GM23338 (cell line): ENCODE measurements at regions not wholly inside any gene's neighbourhood (a gene's known extent, or its start where the extent isn't known, plus 50 kb on each side); places are given as distances from the start of the nearest gene placed in this dataset.
A peak's percentile ranks its signal among the peaks of the same experiment; 100 is the strongest.

Source experiments
- ATAC-seq: fragments of 200-7000 bp; cut with Tn5 transposase; 3 replicates; pipeline ENCODE4 v1.9.1; 2020
- DNase-seq: peaks from one replicate; pipeline ENCODE4 v3.0.0-alpha.2; 2015; ENCODE audit warnings: low spot score
- H2AFZ ChIP-seq: fragments of 200-600 bp; sonication (generic); 2 replicates; pipeline ENCODE4 v1.8.0; 2016; ENCODE audit warnings: antibody characterized with exemption, mild to moderate bottlenecking, moderate library complexity
- H3F3A ChIP-seq: fragments of 200-600 bp; sonication (generic); replicated peaks from 2 replicates; pipeline ENCODE4 v1.8.0; 2017; ENCODE audit warnings: antibody characterized with exemption, mixed run types, low read depth
- H3K27ac ChIP-seq: fragments of 200-600 bp; sonication (generic); 2 replicates; pipeline ENCODE4 v1.6.1; 2016; ENCODE audit warnings: low read depth
- H3K27me3 ChIP-seq: fragments of 200-600 bp; sonication (generic); 2 replicates; pipeline ENCODE4 v1.8.0; 2016; ENCODE audit warnings: mild to moderate bottlenecking, mixed run types, moderate library complexity; ENCODE audit not compliant: insufficient read depth
- H3K36me3 ChIP-seq: fragments of 200-600 bp; sonication (generic); 2 replicates; pipeline ENCODE4 v1.8.0; 2016; ENCODE audit warnings: mild to moderate bottlenecking; ENCODE audit not compliant: insufficient read depth
- H3K4me1 ChIP-seq: fragments of 200-600 bp; sonication (generic); 2 replicates; pipeline ENCODE4 v1.8.0; 2016; ENCODE audit warnings: mild to moderate bottlenecking, moderate library complexity; ENCODE audit not compliant: insufficient read depth
- H3K4me2 ChIP-seq: fragments of 200-600 bp; sonication (generic); 2 replicates; pipeline ENCODE4 v1.7.1; 2017; ENCODE audit warnings: mixed run types
- H3K4me3 ChIP-seq: fragments of 200-600 bp; sonication (generic); 2 replicates; pipeline ENCODE4 v1.6.1; 2016; ENCODE audit warnings: mixed run types
- H3K79me2 ChIP-seq: fragments of 200-600 bp; sonication (generic); replicated peaks from 2 replicates; pipeline ENCODE4 v1.8.0; 2017; ENCODE audit warnings: mild to moderate bottlenecking; ENCODE audit not compliant: insufficient read depth
- H3K9me2 ChIP-seq: fragments of 200-600 bp; sonication (generic); 2 replicates; pipeline ENCODE4 v1.8.0; 2017; ENCODE audit not compliant: insufficient read depth
- H4K20me1 ChIP-seq: fragments of 200-600 bp; sonication (generic); replicated peaks from 2 replicates; pipeline ENCODE4 v1.8.0; 2017; ENCODE audit warnings: mild to moderate bottlenecking; ENCODE audit not compliant: insufficient read depth
- H3K27ac Mint-ChIP-seq: 2 replicates; pipeline ENCODE4 v1.8.0; 2020; ENCODE audit warnings: inconsistent platforms, mild to moderate bottlenecking, moderate library complexity, mixed read lengths
- H3K27me3 Mint-ChIP-seq: 3 replicates; pipeline ENCODE4 v1.8.0; 2022; ENCODE audit warnings: low read depth, mild to moderate bottlenecking, moderate library complexity, mixed read lengths, inconsistent platforms; ENCODE audit not compliant: insufficient read depth, poor library complexity
- H3K36me3 Mint-ChIP-seq: 3 replicates; pipeline ENCODE4 v1.8.0; 2021; ENCODE audit warnings: low read depth, mild to moderate bottlenecking, inconsistent platforms, moderate library complexity, mixed read lengths
- H3K4me1 Mint-ChIP-seq: 3 replicates; pipeline ENCODE4 v1.8.0; 2020; ENCODE audit warnings: mild to moderate bottlenecking, inconsistent platforms, mixed read lengths
- H3K4me3 Mint-ChIP-seq: 3 replicates; pipeline ENCODE4 v1.8.0; 2021; ENCODE audit warnings: moderate library complexity, mild to moderate bottlenecking, inconsistent platforms, mixed read lengths
- H3K9me3 Mint-ChIP-seq: 3 replicates; pipeline ENCODE4 v1.8.0; 2020; ENCODE audit warnings: moderate library complexity, mild to moderate bottlenecking, inconsistent platforms, mixed read lengths
- CREB1 ChIP-seq: fragments of 250-450 bp; sonication (Bioruptor Pico); IDR thresholded peaks from 2 replicates; pipeline ENCODE4 v1.5.0; 2020; ENCODE audit warnings: low read depth, mild to moderate bottlenecking, moderate library complexity
- EZH2phosphoT487 ChIP-seq: fragments of 200-600 bp; sonication (generic); IDR thresholded peaks from one replicate; pipeline ENCODE4 v1.8.1; 2018; ENCODE audit warnings: antibody characterized with exemption; ENCODE audit not compliant: unreplicated experiment
- JUNB ChIP-seq: IDR thresholded peaks from one replicate; pipeline ENCODE4 v1.6.1; 2016; ENCODE audit warnings: antibody characterized with exemption; ENCODE audit not compliant: unreplicated experiment
- NANOG ChIP-seq: IDR thresholded peaks from 2 replicates; pipeline ENCODE4 v1.6.1; 2016; ENCODE audit warnings: antibody characterized with exemption, borderline replicate concordance
- TF ChIP-seq, protein P1 (sequence below), 2 experiments: fragments of 200-600 bp in 1 of 2; sonication (generic) in 1 of 2; conservative IDR thresholded peaks; 2 replicates each; pipeline versions ENCODE4 v1.5.1 to v1.6.1; 2016 to 2017; ENCODE audit warnings: antibody characterized with exemption in 2 of 2, low read depth in 2 of 2, mild to moderate bottlenecking in 2 of 2, moderate library complexity in 1 of 2
- TF ChIP-seq, protein P2 (sequence below): fragments of 250-450 bp; sonication (Bioruptor Pico); IDR thresholded peaks from 2 replicates; pipeline ENCODE4 v1.5.0; 2020; ENCODE audit warnings: mild to moderate bottlenecking, moderate library complexity

DNA sequence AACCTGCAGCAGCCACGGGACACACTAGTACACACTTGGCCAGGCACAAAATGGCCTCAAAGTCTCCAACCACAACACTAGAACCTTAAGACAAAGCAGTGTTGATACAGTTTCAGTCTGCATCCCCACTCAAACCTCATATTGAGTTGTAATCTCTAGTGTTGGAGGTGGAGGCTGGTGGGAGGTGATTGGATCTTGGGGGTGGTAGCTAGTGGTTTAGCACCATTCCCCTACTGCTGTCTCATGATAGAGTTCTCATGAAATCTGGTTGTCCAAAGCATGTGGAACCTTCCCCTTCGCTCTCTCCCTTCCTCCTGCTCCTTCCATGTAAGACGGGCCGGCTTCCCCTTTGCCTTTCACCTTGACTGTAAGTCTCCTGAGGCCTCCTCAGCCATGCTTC, 638.7 kb downstream of the UQCRFS1 start (continued):
- TF ChIP-seq CREB1 (no peak), JUNB (no peak), EZH2phosphoT487 (no peak)

DNA sequence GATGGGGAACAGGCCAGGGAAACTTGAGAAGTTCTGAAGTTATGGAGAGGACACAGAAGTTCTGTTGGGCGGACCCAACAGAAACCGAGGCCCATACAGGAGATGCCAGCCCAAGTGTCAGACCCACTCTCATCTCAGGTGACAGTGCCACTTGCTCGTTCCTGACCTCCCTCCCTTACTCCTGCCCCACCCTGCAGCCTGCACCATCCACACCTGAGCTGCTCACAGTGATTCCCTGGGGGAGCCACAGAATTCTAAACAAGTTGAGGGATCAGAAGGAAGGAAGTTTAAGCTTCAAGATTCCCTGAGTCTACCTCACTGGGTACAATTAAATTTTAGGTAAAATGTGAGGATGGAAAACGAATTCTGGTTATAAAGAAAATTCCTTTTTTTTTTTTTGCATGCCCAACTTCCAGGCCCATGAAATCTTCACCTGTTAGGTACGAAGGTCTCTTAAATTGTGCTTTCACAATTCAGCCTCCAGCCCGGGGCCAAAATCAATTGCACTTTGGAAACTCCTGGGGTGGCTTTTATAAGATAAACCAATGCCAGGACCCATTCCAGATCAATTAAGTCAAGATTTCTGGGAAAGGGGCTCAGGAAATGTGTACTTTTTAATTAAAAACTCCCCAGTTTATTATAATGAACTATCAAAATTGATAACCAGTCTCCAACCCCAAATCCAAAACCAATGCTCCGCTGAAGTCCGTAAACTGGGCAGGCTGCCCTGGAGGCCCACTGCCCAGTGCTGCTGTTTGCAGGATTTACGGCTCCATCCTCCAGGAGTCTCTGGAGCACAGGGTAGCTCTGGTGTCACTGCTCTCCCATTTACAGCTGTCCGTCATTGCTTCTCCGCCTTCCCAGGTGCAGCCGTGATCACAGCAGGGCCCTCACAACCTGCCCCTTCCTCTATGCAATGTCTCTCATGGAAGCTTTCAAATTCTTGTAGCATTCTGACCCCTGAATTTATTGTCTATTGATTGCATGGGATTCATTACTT, 643.5 kb downstream of the UQCRFS1 start:
- Histone ChIP-seq H3K27me3 (no peaks in the 10 kb centered on the region), H3K4me3 (no peak overlapping the region), H3F3A (no peaks in the 10 kb centered on the region), H3K79me2 (no peaks in the 10 kb centered on the region), H3K36me3 (no peaks in the 10 kb centered on the region), H3K27ac (no peak overlapping the region), H4K20me1 (no peaks in the 10 kb centered on the region), H3K9me2 (peaks cover 6% of the 10 kb centered on the region; the same call in 1 of the 2 replicates), H3K4me2 (no peak overlapping the region), H2AFZ (no peak overlapping the region), H3K4me1 (peaks cover 9% of the 10 kb centered on the region; the same call in 1 of the 2 replicates)
- no peaks in the 10 kb centered on the region; the same call in 2 of the 3 replicates for H3K36me3 Mint-ChIP-seq
- H3K27me3 Mint-ChIP-seq = no peaks in the 10 kb centered on the region
- peak; percentile 39 for DNase-seq
- peaks cover 16% of the 10 kb centered on the region for H3K4me1 Mint-ChIP-seq
- no peak overlapping the region for H3K4me3 Mint-ChIP-seq
- no peaks in the 10 kb centered on the region for H3K9me3 Mint-ChIP-seq
- ATAC-seq = peak; percentile 87
- H3K27ac Mint-ChIP-seq = no peak overlapping the region
- TF ChIP-seq, protein P1, sequence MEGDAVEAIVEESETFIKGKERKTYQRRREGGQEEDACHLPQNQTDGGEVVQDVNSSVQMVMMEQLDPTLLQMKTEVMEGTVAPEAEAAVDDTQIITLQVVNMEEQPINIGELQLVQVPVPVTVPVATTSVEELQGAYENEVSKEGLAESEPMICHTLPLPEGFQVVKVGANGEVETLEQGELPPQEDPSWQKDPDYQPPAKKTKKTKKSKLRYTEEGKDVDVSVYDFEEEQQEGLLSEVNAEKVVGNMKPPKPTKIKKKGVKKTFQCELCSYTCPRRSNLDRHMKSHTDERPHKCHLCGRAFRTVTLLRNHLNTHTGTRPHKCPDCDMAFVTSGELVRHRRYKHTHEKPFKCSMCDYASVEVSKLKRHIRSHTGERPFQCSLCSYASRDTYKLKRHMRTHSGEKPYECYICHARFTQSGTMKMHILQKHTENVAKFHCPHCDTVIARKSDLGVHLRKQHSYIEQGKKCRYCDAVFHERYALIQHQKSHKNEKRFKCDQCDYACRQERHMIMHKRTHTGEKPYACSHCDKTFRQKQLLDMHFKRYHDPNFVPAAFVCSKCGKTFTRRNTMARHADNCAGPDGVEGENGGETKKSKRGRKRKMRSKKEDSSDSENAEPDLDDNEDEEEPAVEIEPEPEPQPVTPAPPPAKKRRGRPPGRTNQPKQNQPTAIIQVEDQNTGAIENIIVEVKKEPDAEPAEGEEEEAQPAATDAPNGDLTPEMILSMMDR (conservative IDR thresholded peaks at IDR 0.05; ENCODE audit: low read depth in 2 of 2) = peak in 1 of 2 experiments; percentile 20; a peak in 1 of 4 replicates
- TF ChIP-seq NANOG = no peak
- TF ChIP-seq, protein P2, sequence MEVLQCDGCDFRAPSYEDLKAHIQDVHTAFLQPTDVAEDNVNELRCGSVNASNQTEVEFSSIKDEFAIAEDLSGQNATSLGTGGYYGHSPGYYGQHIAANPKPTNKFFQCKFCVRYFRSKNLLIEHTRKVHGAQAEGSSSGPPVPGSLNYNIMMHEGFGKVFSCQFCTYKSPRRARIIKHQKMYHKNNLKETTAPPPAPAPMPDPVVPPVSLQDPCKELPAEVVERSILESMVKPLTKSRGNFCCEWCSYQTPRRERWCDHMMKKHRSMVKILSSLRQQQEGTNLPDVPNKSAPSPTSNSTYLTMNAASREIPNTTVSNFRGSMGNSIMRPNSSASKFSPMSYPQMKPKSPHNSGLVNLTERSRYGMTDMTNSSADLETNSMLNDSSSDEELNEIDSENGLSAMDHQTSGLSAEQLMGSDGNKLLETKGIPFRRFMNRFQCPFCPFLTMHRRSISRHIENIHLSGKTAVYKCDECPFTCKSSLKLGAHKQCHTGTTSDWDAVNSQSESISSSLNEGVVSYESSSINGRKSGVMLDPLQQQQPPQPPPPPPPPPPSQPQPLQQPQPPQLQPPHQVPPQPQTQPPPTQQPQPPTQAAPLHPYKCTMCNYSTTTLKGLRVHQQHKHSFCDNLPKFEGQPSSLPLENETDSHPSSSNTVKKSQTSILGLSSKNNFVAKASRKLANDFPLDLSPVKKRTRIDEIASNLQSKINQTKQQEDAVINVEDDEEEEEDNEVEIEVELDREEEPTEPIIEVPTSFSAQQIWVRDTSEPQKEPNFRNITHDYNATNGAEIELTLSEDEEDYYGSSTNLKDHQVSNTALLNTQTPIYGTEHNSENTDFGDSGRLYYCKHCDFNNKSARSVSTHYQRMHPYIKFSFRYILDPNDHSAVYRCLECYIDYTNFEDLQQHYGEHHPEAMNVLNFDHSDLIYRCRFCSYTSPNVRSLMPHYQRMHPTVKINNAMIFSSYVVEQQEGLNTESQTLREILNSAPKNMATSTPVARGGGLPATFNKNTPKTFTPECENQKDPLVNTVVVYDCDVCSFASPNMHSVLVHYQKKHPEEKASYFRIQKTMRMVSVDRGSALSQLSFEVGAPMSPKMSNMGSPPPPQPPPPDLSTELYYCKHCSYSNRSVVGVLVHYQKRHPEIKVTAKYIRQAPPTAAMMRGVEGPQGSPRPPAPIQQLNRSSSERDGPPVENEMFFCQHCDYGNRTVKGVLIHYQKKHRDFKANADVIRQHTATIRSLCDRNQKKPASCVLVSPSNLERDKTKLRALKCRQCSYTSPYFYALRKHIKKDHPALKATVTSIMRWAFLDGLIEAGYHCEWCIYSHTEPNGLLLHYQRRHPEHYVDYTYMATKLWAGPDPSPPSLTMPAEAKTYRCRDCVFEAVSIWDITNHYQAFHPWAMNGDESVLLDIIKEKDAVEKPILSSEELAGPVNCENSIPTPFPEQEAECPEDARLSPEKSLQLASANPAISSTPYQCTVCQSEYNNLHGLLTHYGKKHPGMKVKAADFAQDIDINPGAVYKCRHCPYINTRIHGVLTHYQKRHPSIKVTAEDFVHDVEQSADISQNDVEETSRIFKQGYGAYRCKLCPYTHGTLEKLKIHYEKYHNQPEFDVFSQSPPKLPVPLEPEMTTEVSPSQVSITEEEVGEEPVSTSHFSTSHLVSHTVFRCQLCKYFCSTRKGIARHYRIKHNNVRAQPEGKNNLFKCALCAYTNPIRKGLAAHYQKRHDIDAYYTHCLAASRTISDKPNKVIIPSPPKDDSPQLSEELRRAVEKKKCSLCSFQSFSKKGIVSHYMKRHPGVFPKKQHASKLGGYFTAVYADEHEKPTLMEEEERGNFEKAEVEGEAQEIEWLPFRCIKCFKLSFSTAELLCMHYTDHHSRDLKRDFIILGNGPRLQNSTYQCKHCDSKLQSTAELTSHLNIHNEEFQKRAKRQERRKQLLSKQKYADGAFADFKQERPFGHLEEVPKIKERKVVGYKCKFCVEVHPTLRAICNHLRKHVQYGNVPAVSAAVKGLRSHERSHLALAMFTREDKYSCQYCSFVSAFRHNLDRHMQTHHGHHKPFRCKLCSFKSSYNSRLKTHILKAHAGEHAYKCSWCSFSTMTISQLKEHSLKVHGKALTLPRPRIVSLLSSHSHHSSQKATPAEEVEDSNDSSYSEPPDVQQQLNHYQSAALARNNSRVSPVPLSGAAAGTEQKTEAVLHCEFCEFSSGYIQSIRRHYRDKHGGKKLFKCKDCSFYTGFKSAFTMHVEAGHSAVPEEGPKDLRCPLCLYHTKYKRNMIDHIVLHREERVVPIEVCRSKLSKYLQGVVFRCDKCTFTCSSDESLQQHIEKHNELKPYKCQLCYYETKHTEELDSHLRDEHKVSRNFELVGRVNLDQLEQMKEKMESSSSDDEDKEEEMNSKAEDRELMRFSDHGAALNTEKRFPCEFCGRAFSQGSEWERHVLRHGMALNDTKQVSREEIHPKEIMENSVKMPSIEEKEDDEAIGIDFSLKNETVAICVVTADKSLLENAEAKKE (CRISPR knock-in tag) = no peak
